MV-4-11 (cell line): ENCODE measurements at regions not wholly inside any gene's neighbourhood (a gene's known extent, or its start where the extent isn't known, plus 50 kb on each side); places are given as distances from the start of the nearest gene placed in this dataset.

Source experiments
- DNase-seq: peaks from one replicate; lab custom pipeline; 2025; lab: John Stamatoyannopoulos, UW

DNA sequence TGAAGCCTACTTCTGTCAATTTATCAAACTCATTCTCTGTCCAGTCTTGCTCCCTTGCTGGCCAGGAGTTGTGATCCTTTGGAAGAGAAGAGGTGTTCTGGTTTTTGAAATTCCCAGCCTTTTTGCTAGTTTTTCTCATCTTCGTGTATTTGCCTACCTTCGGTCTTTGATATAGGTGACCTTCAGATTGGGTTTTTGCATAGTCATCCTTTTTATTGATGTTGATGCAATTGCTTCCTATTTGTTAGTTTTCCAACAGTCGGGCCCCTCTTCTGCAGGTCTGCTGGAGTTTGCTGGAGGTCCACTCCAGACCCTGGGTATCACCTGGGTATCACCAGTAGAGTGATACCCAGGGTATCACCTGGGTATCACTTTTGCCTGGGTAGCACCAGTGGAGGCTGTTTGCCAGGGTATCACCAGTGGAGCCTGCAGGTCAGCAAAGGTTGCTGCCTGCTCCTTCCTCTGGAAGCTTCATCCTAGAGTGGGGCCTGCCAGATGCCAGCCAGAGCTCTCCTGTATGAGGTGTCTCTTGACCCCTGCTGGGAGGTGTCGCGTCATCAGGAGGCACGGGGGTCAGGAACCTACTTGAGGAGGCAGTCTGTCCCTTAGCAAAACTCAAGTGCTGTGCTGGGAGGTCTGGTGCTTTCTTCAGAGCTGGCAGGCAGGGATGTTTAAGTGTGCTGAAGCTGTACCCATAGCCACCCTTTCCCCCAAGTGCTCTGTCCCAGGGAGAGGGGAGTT, 684.2 kb downstream of the PCDH18 start:
- DNase-seq, result no peak

GRCh38 chr4:136841526-136841925, 690.8 kb downstream of the PCDH18 start:
- no peak for DNase-seq

DNA sequence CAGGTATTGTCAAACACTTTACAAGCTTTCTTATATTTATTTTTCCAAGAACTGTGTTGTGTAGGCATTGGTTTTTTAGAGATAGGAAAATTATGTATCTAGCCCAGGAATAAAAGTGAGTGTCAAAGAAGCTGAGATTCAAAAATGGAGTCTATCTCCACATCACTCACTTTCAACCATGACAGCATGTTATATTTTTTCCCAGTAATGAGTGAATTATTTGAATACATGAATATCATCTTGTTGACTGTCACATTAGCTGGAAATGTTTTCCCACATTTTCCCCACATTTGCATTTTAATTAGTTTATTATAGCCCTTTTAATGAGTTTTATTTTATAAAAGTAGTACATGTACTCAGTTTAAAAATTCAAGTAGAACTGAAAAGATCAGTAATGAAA, 693.7 kb downstream of the PCDH18 start:
- DNase-seq, result no peak

DNA sequence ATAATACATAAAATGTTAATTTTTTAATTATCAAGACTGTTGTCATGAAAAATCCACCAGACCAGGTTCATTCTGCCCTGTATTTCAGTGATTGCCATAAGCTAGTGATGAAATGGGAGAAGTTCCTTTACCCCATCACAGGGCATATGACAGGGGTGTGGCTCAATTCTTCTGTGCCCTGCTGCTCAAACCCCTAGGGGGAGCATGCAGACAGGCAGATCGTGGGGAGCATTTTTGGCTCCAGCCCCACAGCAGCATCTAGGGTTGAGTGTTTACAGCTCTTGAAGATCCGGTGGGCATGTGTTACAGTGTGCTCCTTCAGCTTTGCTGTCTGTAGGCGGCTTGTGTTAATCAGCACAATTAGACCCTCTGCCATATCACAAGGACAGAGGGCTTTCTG, 700.7 kb downstream of the PCDH18 start:
- no peak for DNase-seq

- no peak for DNase-seq
Measured at GRCh38 chr4:136829280-136829679, 703.0 kb downstream of the PCDH18 start.

DNA sequence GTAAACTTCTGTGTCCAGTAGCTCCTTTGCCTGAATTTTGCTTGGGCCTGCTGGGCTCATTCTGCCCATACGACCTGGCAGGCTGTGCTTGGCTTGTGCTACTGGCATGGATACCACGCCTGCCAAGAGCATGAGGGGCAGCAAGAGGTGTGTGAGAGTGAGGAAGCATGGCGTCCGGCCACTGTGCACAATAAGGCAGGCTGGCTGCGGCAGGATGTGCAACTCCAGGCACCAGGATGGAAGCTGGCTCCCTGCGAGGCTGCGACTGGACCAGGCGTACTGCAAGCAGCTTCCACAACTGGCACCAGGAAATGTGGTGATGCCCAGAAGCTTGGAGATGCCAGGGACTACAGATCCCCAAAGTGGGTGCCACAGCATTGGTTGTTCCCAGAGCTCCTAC, 709.3 kb downstream of the PCDH18 start:
- no peak for DNase-seq

DNA sequence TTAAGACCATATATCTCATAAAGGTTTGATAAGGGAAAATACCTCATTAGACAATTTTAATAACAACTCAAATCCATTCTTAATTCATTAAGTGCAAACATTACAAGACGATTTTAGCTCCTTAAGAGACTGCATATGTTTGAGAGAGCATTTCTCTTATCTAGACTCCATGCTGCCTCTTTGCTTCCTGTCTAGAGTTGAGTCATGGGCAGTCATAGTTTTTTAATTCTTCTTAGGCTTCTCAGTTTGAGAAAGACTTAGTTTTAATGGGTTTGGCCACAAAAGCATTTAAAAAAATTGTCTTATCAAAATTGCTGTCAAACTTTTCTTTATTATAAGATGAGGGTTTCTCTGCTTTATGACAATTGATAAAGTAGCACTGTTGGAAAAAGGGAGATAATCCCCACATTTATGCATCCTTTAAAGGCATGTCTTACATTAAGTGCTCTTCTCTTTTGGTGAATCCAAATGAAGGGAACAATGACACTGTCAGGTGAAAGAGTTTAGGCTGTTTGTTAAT, 713.4 kb downstream of the PCDH18 start:
- DNase-seq, result no peak

DNA sequence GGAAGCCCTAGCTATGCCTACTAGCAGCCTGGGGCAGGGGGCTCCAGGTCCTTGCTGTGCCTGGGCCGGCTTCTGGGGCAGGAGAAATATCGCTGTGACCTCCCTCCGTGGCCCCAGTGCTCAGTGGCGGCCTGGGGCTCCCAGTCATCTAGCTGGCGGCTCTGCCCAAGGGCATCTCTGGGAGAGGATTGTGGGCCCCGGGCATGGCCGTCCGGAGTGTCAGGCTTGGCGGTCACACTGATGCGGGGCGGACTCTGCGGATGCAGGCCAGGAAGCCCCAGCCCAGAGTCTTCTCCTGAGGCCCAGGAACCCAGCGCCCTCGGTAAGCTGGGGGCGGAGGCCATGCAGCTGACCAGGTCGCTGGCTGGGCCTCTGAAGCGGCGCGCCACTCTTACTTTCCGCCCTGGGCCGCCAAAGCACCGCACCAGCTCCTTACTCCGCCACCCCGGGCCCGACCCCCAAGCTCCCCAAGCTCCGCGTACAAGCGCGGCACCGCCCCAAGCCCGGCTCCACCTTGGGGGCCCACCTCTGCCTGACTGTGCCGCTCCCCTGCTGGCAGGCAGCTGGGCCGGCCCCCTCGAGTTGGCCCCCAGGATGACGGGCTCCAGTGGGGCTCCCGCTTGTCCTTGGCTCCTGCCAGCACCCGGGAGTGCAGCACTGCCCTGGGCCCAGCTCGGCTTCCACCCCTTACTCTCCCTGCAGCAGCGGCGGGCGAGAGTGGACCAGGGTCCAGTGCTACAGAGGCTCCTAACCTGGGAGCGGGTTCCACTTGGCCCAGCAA, 720.0 kb downstream of the PCDH18 start:
- DNase-seq, result no peak

DNA sequence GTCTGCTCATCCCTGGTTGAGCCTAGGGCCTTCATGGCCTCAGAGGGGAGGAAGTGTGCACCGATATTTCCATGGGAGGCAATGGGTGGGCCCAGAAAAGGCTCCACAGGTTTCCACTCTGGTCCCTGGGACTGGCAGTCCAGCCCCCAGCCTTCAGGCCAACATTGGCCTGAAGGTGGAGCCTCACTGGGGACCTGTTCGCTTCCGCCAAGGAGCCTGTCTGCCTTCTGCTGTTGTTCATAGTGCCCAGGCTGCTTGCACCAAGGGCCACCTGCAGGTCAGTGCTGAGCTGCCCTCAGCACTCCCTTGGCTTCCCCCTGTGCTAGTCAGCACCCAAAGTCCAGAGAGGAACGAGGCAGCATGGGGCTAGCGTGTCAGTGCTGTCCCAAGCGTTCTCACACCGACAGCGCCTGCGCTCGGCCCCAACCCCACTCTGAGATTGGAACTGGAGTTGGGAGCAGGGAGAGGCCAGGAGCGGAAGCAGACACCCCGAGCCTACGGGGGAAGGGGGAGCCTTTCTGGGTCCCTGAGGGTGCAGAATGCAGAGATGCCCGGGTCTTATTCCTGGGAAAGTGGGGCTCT, 720.7 kb downstream of the PCDH18 start:
- no peak for DNase-seq

DNA sequence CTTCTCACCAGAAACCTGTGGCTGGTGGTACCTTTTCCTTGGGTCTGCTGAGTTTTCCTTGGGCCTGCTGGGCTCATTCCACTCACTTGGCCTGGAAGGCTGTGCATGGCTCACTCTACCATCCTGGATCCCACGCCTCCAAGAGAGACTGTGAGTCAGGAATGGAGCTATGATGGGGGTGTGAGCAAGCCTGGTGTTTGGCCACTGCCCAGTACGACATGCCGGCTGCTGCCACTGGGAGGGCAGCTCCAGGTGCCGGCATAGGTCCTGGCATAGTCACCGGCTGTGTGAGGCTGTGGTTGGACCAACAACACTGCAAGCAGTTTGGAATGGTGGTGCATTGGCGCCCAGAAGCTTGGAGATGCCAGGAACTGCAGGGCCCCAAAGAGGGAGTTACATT, 721.7 kb downstream of the PCDH18 start:
- no peak for DNase-seq

GRCh38 chr4:136806844-136807243, 725.5 kb downstream of the PCDH18 start:
- DNase-seq, result no peak

DNA sequence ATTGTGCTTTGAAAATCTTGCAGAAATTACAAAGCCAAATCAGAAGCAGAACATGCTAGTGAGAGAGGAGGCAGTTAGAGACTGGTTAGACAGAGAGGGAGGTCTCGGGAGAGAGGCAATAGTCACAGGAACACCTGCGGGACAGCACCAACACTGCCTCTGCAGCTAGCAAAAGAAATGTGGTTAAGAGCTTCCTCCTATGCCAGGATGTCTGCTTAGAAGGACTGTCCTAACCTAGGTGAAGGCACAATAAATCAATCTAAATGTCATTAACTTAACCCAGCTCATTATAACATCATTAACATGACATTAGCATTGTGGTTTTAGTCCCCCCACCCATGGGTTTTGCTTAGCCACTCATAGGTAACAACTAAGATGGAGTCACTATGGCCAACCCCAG, 726.7 kb downstream of the PCDH18 start:
- DNase-seq, result no peak

DNA sequence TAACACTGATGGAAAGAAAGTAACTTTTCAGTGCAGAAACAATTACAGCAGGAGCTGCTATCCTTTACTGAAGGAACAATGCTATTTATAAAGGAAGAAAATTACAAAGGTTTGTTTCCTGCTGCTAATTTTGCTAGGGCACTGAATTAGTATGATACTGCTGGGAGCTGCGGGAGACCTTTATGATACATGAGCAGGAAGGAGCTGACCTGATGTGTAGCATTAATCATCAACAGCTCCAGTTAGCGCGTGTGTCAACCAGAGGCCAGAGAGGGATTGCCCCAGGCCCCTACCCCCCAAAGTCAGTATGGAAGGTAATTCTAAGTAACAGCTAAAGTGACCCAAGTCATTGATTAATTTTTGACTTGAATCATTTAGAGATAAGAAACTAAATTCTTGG, 728.9 kb downstream of the PCDH18 start:
- DNase-seq, result no peak

DNA sequence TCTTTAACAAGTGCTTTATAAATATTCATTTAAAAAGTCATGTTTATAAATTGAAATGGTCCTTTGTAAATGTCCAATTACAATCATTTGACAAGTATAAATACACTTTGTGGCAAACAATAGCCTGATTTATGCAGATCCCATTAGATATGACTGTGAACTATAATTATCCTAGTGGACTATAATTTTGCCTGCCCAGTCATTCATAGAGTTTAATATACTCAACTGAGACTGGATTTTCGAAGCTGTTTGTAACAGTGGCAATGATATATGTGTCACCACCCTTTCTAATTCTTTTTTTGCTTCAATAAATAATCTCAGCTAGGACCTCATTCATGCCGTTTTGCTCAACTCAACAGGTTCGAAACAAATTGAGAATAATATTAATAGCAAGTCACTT, 732.0 kb downstream of the PCDH18 start:
- no peak for DNase-seq

GRCh38 chr4:136796953-136797352, 735.3 kb downstream of the PCDH18 start:
- no peak for DNase-seq

GRCh38 chr4:136793848-136794247, 738.4 kb downstream of the PCDH18 start:
- DNase-seq, result no peak

DNA sequence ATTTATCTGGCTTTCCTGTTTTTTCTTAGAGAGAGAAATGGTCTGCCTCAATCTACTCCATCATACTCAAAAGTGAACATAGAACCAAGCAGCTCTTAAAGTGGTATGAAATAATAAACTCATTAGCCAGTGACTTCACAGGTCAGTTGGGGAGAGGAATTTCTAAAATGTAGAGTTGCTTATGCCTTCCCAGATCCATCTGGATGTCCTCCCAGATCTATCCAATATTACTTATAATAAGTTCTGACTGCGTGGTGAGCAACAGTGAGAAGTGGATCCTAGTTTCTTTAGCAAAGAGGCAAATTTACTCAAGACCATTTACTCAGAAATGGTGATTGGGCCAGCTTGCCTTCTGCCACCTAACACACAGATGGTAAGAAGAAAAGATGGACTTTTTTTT, 748.0 kb downstream of the PCDH18 start:
- no peak for DNase-seq

- DNase-seq, result no peak
Measured at GRCh38 chr4:136769717-136770116, 762.6 kb downstream of the PCDH18 start.

DNA sequence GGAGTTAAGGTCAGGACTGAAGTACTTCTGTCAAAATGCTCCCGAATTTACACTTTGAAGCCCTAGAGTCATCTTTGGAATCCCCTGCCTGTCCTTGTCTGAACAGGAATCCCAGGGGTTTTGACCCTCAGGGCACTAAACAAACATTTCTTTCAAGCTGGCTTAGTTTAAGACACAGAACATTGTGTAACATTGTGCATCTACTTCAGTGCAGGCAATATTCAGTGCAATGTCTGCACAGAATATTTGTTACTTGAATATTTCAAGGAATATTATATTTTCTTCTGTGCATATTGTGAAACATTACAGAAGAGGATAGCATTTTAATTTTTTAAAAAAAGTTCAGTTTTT, 763.4 kb downstream of the PCDH18 start:
- no peak for DNase-seq

DNA sequence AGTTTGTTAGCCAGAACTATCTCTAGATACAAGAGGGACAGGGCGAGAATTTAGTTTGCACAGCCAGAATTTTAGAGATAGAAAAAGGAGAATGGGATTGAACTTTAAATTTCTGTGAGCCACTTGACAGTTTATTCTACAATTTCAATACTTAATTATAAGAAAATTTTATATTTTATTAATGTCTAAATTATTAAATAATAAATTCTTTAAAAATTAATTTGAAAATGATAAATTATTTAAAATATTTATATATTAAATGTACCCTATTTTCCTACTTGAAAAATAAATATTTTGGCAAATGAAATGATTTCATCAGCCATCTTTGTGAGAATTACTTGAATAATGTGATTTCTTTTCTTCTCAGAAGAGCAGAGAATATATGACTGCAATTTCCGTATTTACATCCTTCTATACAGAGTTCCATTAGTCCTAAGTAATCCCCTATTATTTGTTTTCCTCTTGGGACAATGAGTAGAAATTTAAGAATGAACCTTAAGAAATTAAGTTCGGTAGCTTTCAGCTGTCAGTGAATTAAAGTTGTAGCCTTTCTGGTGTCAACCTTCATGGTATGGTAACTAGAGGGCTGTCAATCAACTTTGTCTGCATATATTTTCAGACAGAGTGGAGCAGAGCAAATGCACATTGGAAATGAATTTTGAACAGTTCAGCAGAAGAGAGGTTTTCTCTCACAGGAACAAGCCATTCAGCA, 763.9 kb downstream of the PCDH18 start:
- DNase-seq, result no peak

DNA sequence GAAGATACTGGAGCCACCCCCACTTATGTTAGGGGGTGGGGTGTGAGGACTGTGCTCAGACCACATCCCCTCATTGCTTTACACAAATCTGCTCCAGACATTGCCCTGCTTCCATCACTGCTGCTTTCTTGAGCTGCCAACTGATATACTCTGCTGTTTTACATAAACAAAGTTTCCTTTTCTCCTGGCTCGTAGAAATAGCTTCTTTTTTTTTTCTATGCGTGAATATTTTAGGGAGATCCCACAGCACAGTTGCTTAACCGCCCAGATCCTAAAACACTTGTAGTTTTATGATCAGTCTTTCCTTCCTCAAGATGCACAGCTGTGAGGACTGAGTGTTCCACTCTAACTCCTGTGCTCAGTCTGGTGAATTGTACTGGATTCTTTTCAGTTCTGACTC, 768.4 kb downstream of the PCDH18 start:
- DNase-seq, result no peak

DNA sequence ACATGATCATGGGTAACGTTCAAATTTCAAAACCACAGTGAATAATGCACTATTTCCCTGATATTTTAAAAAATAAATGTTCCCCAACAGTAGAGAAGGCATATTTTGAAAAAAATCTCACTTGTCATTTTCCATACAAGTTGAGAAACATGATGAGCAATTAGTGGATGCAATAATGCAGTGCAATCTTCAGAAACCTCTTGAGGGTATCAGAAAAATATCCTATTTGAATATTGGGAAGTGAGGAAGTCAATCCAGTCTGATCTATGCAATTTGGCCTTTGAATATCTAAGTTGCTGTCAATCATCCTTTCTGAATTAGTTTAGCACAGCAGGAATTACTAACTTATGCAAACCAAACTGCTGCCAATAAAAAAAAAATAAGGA, 776.8 kb downstream of the PCDH18 start:
- no peak for DNase-seq
